ENCODE measurements at regions not wholly inside any gene's neighbourhood (a gene's known extent, or its start where the extent isn't known, plus 50 kb on each side); places are given as distances from the start of the nearest gene placed in this dataset.

- TF ChIP-seq POLR2A (IDR thresholded peaks at IDR 0.05) = no peak
- TF ChIP-seq CTCF (IDR thresholded peaks at IDR 0.05) = no peak
- peaks cover 0 to 40% (median 0%) of the 10 kb centered on the region in 4 donors for H3K4me1 ChIP-seq
- H3K27me3 ChIP-seq = no peaks in the 10 kb centered on the region
- no peaks in the 10 kb centered on the region for H3K36me3 ChIP-seq
- no peaks in the 10 kb centered on the region for H3K9me3 ChIP-seq
- no peak overlapping the region for H3K4me3 ChIP-seq
- no peak for DNase-seq
- peak overlapping the region in 3 of 4 donors; percentile 13 to 67 (median 35) for H3K27ac ChIP-seq
Measured at GRCh38 chr3:102181175-102181920, 253.5 kb upstream of the ZPLD1 start.

GRCh38 chr3:102182162-102182561, 252.7 kb upstream of the ZPLD1 start:
- no peaks in the 10 kb centered on the region for H3K9me3 ChIP-seq
- peak in 1 of 3 donors; percentile 57 for DNase-seq
- H3K27me3 ChIP-seq = no peaks in the 10 kb centered on the region
- peak overlapping the region in 2 of 4 donors; percentile 0 to 67 for H3K27ac ChIP-seq
- H3K4me3 ChIP-seq = no peak overlapping the region
- H3K4me1 ChIP-seq = peaks cover 0 to 40% (median 0%) of the 10 kb centered on the region in 4 donors
- H3K36me3 ChIP-seq = no peaks in the 10 kb centered on the region
- no peak for TF ChIP-seq CTCF (IDR thresholded peaks at IDR 0.05)
- TF ChIP-seq POLR2A (IDR thresholded peaks at IDR 0.05) = no peak

GRCh38 chr3:102183186-102183585, 251.6 kb upstream of the ZPLD1 start:
- no peaks in the 10 kb centered on the region for H3K27me3 ChIP-seq
- TF ChIP-seq CTCF (IDR thresholded peaks at IDR 0.05) (no peak), POLR2A (IDR thresholded peaks at IDR 0.05) (no peak)
- no peak overlapping the region for H3K4me3 ChIP-seq
- no peak overlapping the region for H3K27ac ChIP-seq
- DNase-seq = no peak
- H3K36me3 ChIP-seq = no peaks in the 10 kb centered on the region
- peaks cover 0 to 40% (median 0%) of the 10 kb centered on the region in 4 donors for H3K4me1 ChIP-seq
- no peaks in the 10 kb centered on the region for H3K9me3 ChIP-seq

GRCh38 chr3:102183623-102184022, 251.2 kb upstream of the ZPLD1 start:
- Histone ChIP-seq H3K4me3 (no peak overlapping the region), H3K27me3 (no peaks in the 10 kb centered on the region), H3K36me3 (no peaks in the 10 kb centered on the region), H3K4me1 (peaks cover 0 to 40% (median 0%) of the 10 kb centered on the region in 4 donors), H3K9me3 (no peaks in the 10 kb centered on the region), H3K27ac (no peak overlapping the region)
- no peak for DNase-seq
- no peak for TF ChIP-seq POLR2A (IDR thresholded peaks at IDR 0.05)
- TF ChIP-seq CTCF (IDR thresholded peaks at IDR 0.05) = no peak

- TF ChIP-seq POLR2A (IDR thresholded peaks at IDR 0.05) = no peak
- no peak for TF ChIP-seq CTCF (IDR thresholded peaks at IDR 0.05)
- no peak for DNase-seq
- no peaks in the 10 kb centered on the region for H3K4me1 ChIP-seq
- no peaks in the 10 kb centered on the region for H3K9me3 ChIP-seq
- H3K27ac ChIP-seq = no peak overlapping the region
- no peaks in the 10 kb centered on the region for H3K36me3 ChIP-seq
- H3K27me3 ChIP-seq = no peaks in the 10 kb centered on the region
- H3K4me3 ChIP-seq = no peak overlapping the region
Measured at GRCh38 chr3:102189541-102189940, 245.3 kb upstream of the ZPLD1 start.

Data from Peyer's patch (tissue), 4 donors.